ENCODE measurements at regions not wholly inside any gene's neighbourhood (a gene's known extent, or its start where the extent isn't known, plus 50 kb on each side); places are given as distances from the start of the nearest gene placed in this dataset.

DNA sequence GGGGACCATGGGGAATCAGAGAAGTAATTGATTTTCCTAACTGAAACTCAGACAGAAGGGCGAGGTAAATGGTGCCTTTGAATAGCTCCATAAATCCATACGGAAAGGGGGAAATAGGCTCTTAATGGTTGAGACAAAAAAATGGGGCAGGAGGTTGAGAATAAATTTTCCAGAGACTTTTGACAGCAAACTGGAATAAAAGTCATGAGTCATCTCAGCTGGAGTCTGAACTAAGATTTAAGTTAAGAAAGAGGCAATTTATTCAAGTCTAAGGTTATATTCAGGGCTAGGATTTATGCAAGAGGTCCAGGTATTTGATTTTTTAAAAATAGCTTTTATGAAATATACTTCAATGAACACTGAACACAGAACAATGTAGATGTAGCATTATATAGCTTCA lies 238.7 kb upstream of the RORA start:
- no peak overlapping the region for H3K27ac Mint-ChIP-seq
- DNase-seq, result no peak
- H3K9me3 Mint-ChIP-seq, result no peaks in the 10 kb centered on the region
- peaks cover 10% of the 10 kb centered on the region for H3K27me3 Mint-ChIP-seq
- POLR2A ChIA-PET, result no interaction called here
- no peaks in the 10 kb centered on the region for H3K36me3 Mint-ChIP-seq
- H3K4me1 Mint-ChIP-seq (ENCODE audit: low read depth), result no peaks in the 10 kb centered on the region
- CTCF ChIA-PET, result no interaction called here
- no peak overlapping the region for H3K4me3 Mint-ChIP-seq
- intact Hi-C loops (cut with micrococcal nuclease), result no loop called here

DNA sequence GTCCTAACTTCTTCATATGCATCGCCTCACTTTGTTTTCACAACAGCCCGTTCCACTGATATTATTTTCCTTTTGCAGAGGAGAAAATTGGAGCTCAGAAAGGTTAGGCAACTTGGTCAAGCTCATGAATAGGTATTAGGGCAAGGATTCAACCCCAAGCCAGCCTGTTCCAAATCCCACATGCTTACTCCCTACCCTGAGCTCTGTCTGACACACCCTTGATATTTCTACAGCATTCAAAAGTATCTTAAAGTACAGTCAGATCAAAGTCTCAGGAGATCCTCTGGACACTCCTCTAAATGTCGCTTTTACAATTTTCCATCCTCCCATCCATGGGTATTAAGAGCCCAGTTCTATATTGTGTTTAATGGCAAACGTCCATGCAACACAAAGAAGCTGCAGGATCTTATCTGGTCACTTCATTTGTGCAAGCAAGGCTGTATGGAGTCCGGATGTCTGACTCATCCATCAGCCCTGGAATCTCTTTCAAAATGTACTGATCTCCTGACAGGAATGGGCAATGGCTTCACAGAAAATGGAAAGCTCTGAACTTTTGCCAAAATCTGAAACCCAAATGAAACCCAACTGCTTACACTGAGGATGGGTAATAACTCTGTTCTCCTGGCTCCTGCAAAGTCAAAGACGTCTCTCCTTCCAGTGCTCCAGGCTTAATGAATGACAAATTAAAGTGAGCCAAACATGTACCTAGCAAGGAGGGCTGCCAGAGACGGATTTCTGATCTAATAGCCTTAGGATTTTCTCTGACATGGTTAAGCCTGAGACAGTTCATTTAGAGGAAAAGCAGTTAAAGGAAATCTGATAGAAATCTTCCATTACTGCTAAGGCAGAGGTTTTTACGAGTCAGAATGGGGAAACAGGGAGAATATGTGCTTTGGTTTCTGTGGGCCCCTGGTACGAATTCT lies 230.9 kb upstream of the RORA start:
- no peaks in the 10 kb centered on the region for H3K36me3 Mint-ChIP-seq
- peaks cover 16% of the 10 kb centered on the region for H3K27me3 Mint-ChIP-seq
- H3K4me3 Mint-ChIP-seq, result no peak overlapping the region
- H3K4me1 Mint-ChIP-seq (ENCODE audit: low read depth), result no peaks in the 10 kb centered on the region
- no peaks in the 10 kb centered on the region for H3K9me3 Mint-ChIP-seq
- H3K27ac Mint-ChIP-seq, result no peak overlapping the region
- DNase-seq, result no peak
- ChIA-PET POLR2A (no interaction called here), CTCF (no interaction called here)
- intact Hi-C loops (cut with micrococcal nuclease), result no loop called here

DNA sequence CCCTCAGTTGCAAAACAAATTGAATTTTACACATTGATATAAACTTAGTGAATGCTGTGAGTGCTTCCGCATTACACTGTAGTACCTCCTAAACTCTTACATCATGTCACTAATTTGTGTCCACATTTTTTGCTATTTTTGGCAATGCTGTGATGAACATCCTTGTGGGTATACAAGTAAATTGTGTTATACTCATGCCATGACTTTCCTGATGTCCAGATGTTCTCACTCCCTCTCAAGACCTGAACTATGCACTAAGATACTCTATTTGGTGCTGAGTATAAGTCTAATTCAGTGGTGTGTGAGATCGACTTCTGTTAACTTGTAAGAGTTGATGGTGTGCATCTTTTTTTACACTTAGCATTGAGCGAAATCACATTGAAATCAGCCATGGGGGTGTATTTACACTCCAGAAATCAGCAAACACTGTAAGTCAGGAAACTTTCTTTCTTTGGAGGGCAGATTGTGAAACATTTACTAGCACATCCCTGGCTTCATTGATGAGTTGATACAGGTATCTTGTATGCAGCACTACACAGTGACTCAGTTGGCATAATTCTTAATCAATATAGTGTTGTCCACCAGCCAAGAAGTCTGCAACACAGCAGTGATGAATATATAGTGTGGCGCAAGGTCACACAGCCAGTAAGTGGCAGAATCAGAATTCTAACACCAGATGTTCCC lies 228.1 kb upstream of the RORA start:
- DNase-seq, result no peak
- intact Hi-C loops (cut with micrococcal nuclease), result no loop called here
- no peaks in the 10 kb centered on the region for H3K36me3 Mint-ChIP-seq
- H3K9me3 Mint-ChIP-seq, result no peaks in the 10 kb centered on the region
- no peak overlapping the region for H3K4me3 Mint-ChIP-seq
- H3K27me3 Mint-ChIP-seq, result peaks cover 16% of the 10 kb centered on the region
- ChIA-PET POLR2A (no interaction called here), CTCF (no interaction called here)
- no peaks in the 10 kb centered on the region for H3K4me1 Mint-ChIP-seq (ENCODE audit: low read depth)
- H3K27ac Mint-ChIP-seq, result no peak overlapping the region

- no peak for DNase-seq
- Mint-ChIP-seq H3K27ac (no peak overlapping the region), H3K4me1 (ENCODE audit: low read depth) (no peaks in the 10 kb centered on the region), H3K27me3 (peaks cover 4% of the 10 kb centered on the region), H3K4me3 (no peak overlapping the region), H3K36me3 (no peaks in the 10 kb centered on the region), H3K9me3 (no peaks in the 10 kb centered on the region)
- ChIA-PET CTCF (no interaction called here), POLR2A (no interaction called here)
- intact Hi-C loops (cut with micrococcal nuclease), result no loop called here
Observed at GRCh38 chr15:61449186-61449702, 220.1 kb upstream of the RORA start.

GRCh38 chr15:61447981-61448380 lies 218.9 kb upstream of the RORA start:
- Mint-ChIP-seq H3K9me3 (no peaks in the 10 kb centered on the region), H3K36me3 (no peaks in the 10 kb centered on the region), H3K4me3 (no peak overlapping the region), H3K27ac (no peak overlapping the region), H3K27me3 (peaks cover 4% of the 10 kb centered on the region), H3K4me1 (ENCODE audit: low read depth) (no peaks in the 10 kb centered on the region)
- DNase-seq, result no peak
- CTCF ChIA-PET, result no interaction called here
- POLR2A ChIA-PET, result no interaction called here
- intact Hi-C loops (cut with micrococcal nuclease), result no loop called here

DNA sequence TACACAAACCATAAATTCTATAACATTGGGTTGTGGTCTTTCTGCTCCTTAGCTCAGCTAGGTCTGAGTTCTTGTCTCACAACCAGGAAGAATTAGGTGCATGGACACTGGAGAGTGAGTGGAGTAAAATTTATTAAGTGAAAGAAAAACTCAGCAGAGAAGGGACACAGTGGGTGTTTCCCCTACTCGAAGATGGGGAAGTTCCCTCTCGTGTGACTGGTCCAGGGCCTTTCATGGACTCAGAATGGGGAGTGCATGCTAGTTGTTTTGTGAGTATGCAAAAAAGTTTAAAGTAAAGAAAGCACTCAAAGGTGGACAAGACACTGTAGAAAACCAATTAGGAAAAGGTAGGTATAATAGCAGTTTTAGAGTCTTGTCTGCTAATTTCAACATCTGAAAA lies 215.5 kb upstream of the RORA start:
- no peaks in the 10 kb centered on the region for H3K36me3 Mint-ChIP-seq
- CTCF ChIA-PET, result no interaction called here
- POLR2A ChIA-PET, result no interaction called here
- no peaks in the 10 kb centered on the region for H3K9me3 Mint-ChIP-seq
- no peak overlapping the region for H3K4me3 Mint-ChIP-seq
- peaks cover 11% of the 10 kb centered on the region for H3K27me3 Mint-ChIP-seq
- no peaks in the 10 kb centered on the region for H3K4me1 Mint-ChIP-seq (ENCODE audit: low read depth)
- intact Hi-C loops (cut with micrococcal nuclease), result no loop called here
- no peak overlapping the region for H3K27ac Mint-ChIP-seq
- no peak for DNase-seq

DNA sequence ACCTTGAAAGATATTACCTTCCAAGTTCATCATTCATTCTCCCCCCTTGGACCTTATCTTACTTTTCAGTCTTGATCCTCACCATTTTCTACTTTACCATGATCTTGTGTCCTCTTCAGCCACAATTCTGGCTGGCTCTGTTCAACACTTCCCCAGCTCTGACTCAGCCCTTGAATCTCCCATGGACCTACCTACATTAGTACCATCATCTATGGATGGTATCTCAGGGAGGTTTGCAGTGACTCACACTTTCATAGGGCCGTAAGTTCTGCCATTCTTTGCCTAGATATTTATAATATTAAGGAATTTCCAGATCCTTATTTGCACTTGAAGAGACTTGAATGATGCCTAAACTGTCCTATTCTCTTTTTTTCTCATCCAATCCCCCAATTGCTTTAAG lies 213.7 kb upstream of the RORA start:
- H3K27ac Mint-ChIP-seq, result no peak overlapping the region
- H3K9me3 Mint-ChIP-seq, result no peaks in the 10 kb centered on the region
- H3K36me3 Mint-ChIP-seq, result no peaks in the 10 kb centered on the region
- no peak overlapping the region for H3K4me3 Mint-ChIP-seq
- ChIA-PET POLR2A (no interaction called here), CTCF (no interaction called here)
- H3K4me1 Mint-ChIP-seq (ENCODE audit: low read depth), result no peaks in the 10 kb centered on the region
- peaks cover 9% of the 10 kb centered on the region for H3K27me3 Mint-ChIP-seq
- DNase-seq, result no peak
- intact Hi-C loops (cut with micrococcal nuclease), result no loop called here

DNA sequence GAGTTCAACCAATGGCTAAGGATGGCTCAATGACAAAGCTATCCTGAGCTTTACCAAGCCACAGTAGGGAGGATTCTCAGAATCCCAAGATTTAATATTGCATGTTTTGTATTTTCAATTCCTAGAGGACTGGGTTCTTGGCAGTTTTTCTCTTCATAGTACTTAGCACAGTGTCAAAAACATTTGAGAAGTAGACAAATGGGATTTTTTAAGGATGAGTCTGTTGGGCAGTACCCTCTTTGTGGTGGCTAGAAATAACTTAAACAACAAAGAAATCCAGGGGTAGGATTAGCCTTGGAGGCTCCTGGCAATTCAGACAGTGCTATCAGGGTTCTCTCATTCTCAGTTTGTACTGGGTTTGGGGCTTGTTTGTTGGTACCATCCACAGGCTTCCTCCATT lies 212.8 kb upstream of the RORA start:
- ChIA-PET CTCF (no interaction called here), POLR2A (no interaction called here)
- Mint-ChIP-seq H3K4me1 (ENCODE audit: low read depth) (no peaks in the 10 kb centered on the region), H3K9me3 (no peaks in the 10 kb centered on the region), H3K36me3 (no peaks in the 10 kb centered on the region), H3K4me3 (no peak overlapping the region), H3K27ac (no peak overlapping the region), H3K27me3 (peaks cover 9% of the 10 kb centered on the region)
- intact Hi-C loops (cut with micrococcal nuclease), result no loop called here
- DNase-seq, result no peak

- CTCF ChIA-PET, result no interaction called here
- DNase-seq, result no peak
- intact Hi-C loops (cut with micrococcal nuclease), result no loop called here
- Mint-ChIP-seq H3K4me1 (ENCODE audit: low read depth) (no peaks in the 10 kb centered on the region), H3K27ac (no peak overlapping the region), H3K4me3 (no peak overlapping the region), H3K27me3 (peaks cover 4% of the 10 kb centered on the region), H3K36me3 (no peaks in the 10 kb centered on the region), H3K9me3 (no peaks in the 10 kb centered on the region)
- POLR2A ChIA-PET, result interaction anchor here (0.6 kb wide), 1 partner anchor 122 kb away, joined by 5 read pairs; no protein-coding TSS in a partner anchor
Observed at GRCh38 chr15:61426466-61426865, 197.4 kb upstream of the RORA start.

DNA sequence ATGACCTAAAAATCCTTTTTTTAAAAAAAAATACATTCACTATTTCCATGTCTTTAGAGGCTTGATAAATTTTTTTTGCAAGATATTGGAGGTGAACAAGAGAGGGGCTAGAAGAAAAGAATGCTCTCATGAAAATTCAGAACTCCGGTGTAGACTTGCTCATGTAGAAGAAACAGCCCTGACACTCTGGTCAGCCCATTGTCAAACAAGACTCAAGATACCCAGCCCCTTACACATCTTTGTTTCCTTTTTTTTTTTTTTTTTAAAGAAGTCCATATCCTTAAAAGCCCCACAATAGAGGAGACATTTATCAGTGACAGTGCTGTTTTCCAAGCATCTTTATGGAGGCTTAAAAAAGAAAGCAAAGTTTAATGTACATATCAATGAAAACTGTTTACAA lies 196.8 kb upstream of the RORA start:
- DNase-seq, result no peak
- H3K9me3 Mint-ChIP-seq, result no peaks in the 10 kb centered on the region
- H3K27me3 Mint-ChIP-seq, result peaks cover 4% of the 10 kb centered on the region
- ChIA-PET CTCF (no interaction called here), POLR2A (no interaction called here)
- no peak overlapping the region for H3K4me3 Mint-ChIP-seq
- intact Hi-C loops (cut with micrococcal nuclease), result no loop called here
- no peaks in the 10 kb centered on the region for H3K4me1 Mint-ChIP-seq (ENCODE audit: low read depth)
- no peak overlapping the region for H3K27ac Mint-ChIP-seq
- no peaks in the 10 kb centered on the region for H3K36me3 Mint-ChIP-seq

- POLR2A ChIA-PET, result no interaction called here
- peaks cover 4% of the 10 kb centered on the region for H3K27me3 Mint-ChIP-seq
- CTCF ChIA-PET, result no interaction called here
- H3K27ac Mint-ChIP-seq, result no peak overlapping the region
- H3K4me1 Mint-ChIP-seq (ENCODE audit: low read depth), result no peaks in the 10 kb centered on the region
- H3K9me3 Mint-ChIP-seq, result no peaks in the 10 kb centered on the region
- DNase-seq, result no peak
- no peak overlapping the region for H3K4me3 Mint-ChIP-seq
- intact Hi-C loops (cut with micrococcal nuclease), result no loop called here
- no peaks in the 10 kb centered on the region for H3K36me3 Mint-ChIP-seq
Observed at GRCh38 chr15:61422773-61423172, 193.7 kb upstream of the RORA start.

GRCh38 chr15:61421938-61422337 lies 192.8 kb upstream of the RORA start:
- no peak overlapping the region for H3K27ac Mint-ChIP-seq
- H3K36me3 Mint-ChIP-seq, result no peaks in the 10 kb centered on the region
- no peaks in the 10 kb centered on the region for H3K9me3 Mint-ChIP-seq
- no peak overlapping the region for H3K4me3 Mint-ChIP-seq
- ChIA-PET POLR2A (no interaction called here), CTCF (no interaction called here)
- intact Hi-C loops (cut with micrococcal nuclease), result no loop called here
- H3K27me3 Mint-ChIP-seq, result peaks cover 4% of the 10 kb centered on the region
- H3K4me1 Mint-ChIP-seq (ENCODE audit: low read depth), result no peaks in the 10 kb centered on the region
- DNase-seq, result no peak

DNA sequence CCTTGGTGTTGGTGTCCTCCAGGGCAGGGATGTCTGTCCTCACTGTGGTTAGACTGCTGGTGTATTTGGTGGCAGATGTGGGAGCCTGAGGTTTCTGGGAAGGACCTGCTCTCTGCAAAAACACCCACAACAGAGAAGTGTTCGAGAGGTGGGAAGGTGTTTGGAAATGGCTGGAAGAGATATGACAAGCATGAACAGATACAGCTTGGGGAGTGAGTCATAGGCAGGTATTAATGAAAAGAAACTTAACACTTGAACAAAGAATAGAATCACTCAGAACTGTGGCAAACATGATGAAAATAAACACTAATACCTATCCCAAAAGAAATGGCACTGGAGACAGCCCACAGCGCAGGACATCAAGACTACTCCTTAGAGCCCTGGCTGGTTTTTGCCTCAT lies 192.4 kb upstream of the RORA start:
- no peak overlapping the region for H3K4me3 Mint-ChIP-seq
- CTCF ChIA-PET, result no interaction called here

More for the DNA sequence above, 192.4 kb upstream of the RORA start:
- intact Hi-C loops (cut with micrococcal nuclease), result no loop called here
- Mint-ChIP-seq H3K27ac (no peak overlapping the region), H3K36me3 (no peaks in the 10 kb centered on the region), H3K9me3 (no peaks in the 10 kb centered on the region), H3K4me1 (ENCODE audit: low read depth) (no peaks in the 10 kb centered on the region), H3K27me3 (peaks cover 4% of the 10 kb centered on the region)
- no peak for DNase-seq
- POLR2A ChIA-PET, result no interaction called here

Measured in activated CD4-positive, alpha-beta memory T cell treated with anti-CD3 and anti-CD28 coated beads for 36 hours (primary cell).